C4-2B (cell line): ENCODE measurements at regions not wholly inside any gene's neighbourhood (a gene's known extent, or its start where the extent isn't known, plus 50 kb on each side); places are given as distances from the start of the nearest gene placed in this dataset.

Experiments used
- CTCF ChIP-seq: fragments of 450-650 bp; conservative IDR thresholded peaks from 2 replicates; pipeline ENCODE4 v1.5.1; 2017; ENCODE audit warnings: mild to moderate bottlenecking
- ZFX ChIP-seq: fragments of 450-650 bp; IDR thresholded peaks from 2 replicates; pipeline ENCODE4 v1.6.1; 2017

DNA sequence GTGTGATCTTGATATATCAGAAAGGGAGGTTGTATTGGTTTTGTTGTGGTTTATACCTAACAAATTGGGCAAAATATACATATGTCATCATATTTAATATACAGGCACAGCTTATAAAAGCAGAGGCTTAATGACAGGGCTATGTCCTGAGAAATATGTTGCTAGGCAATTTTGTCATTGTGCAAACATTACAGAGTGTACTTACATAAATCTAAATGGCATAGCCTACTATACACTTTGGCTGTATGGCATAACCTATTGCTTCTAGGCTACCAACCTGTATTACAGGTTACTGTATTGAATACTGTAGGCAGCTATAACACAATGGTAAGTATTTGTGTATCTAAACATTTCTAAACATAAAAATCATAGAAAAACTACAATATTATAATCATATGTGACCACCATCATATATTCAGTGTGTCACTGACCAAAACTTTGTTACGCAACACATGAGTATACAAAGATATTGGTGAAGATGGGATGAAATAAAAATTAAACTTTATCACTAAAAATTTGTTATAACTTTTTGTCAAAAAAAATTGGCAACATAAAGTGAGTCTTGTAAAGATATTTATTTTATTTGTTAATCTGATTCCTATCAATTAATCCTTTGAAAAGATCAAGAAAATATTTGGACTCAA lies 414.0 kb upstream of the HS3ST1 start:
- TF ChIP-seq CTCF = no peak
- TF ChIP-seq ZFX = no peak
